VCaP (cell line): ENCODE measurements at regions not wholly inside any gene's neighbourhood (a gene's known extent, or its start where the extent isn't known, plus 50 kb on each side); places are given as distances from the start of the nearest gene placed in this dataset.

Source experiments
- H3K27ac ChIP-seq: fragments of 450-650 bp; 2 replicates; pipeline ENCODE4 v1.5.1; 2017
- TF ChIP-seq, protein P1 (sequence below): fragments of 450-650 bp; conservative IDR thresholded peaks from 2 replicates; pipeline ENCODE4 v1.5.1; 2017; ENCODE audit warnings: mild to moderate bottlenecking, moderate library complexity

GRCh38 chr10:78398382-78398781 lies 364.7 kb downstream of the RPS24 start:
- H3K27ac ChIP-seq, result no peak overlapping the region
- TF ChIP-seq, protein P1, sequence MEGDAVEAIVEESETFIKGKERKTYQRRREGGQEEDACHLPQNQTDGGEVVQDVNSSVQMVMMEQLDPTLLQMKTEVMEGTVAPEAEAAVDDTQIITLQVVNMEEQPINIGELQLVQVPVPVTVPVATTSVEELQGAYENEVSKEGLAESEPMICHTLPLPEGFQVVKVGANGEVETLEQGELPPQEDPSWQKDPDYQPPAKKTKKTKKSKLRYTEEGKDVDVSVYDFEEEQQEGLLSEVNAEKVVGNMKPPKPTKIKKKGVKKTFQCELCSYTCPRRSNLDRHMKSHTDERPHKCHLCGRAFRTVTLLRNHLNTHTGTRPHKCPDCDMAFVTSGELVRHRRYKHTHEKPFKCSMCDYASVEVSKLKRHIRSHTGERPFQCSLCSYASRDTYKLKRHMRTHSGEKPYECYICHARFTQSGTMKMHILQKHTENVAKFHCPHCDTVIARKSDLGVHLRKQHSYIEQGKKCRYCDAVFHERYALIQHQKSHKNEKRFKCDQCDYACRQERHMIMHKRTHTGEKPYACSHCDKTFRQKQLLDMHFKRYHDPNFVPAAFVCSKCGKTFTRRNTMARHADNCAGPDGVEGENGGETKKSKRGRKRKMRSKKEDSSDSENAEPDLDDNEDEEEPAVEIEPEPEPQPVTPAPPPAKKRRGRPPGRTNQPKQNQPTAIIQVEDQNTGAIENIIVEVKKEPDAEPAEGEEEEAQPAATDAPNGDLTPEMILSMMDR, result no peak

DNA sequence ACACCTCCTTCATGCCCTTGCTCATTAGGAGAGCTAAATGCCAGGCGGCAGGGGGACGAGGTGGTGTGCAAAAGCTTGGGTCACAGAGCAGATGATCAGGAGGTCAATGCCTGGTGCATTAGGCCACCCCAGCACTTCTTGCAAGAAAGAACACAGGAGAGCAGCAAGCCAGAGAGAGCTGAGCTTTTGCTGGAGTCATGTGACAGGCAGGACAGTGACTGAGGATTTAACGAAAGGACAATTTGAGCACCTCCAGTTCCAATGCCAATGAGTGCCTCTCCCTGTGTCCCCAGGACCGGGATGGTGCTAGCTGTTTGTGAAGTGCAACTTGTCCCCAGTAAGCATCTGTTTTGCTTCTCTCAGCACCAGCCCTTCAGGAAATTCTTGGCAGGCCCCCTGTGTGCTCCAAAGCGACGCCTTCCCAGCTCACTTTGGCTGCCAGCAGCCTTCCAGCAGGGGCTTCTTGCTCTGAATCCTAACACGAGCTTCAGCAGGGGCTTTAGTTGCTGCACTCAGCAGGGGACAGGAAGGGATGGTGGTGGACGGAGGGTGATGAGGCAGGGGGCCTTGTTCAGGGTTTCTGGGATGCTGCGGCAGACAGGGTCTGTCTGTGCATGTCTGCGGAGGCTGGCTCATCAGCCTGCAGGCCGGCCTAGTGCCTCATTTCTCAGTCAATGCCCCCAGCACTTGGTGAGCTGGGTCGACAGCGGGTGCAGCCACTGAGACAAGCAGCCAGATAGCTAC lies 368.1 kb downstream of the RPS24 start:
- no peak overlapping the region for H3K27ac ChIP-seq
- TF ChIP-seq, protein P1, result no peak

- TF ChIP-seq, protein P1, result no peak
- no peak overlapping the region for H3K27ac ChIP-seq
Measured at GRCh38 chr10:78402591-78402990, 368.9 kb downstream of the RPS24 start.

- TF ChIP-seq, protein P1, result no peak
- no peak overlapping the region for H3K27ac ChIP-seq
Measured at GRCh38 chr10:78403781-78404180, 370.1 kb downstream of the RPS24 start.

- TF ChIP-seq, protein P1, result no peak
- H3K27ac ChIP-seq, result no peak overlapping the region
Measured at GRCh38 chr10:78404296-78404695, 370.6 kb downstream of the RPS24 start.

GRCh38 chr10:78405231-78405630 lies 371.6 kb downstream of the RPS24 start:
- TF ChIP-seq, protein P1, result no peak
- H3K27ac ChIP-seq, result no peak overlapping the region

GRCh38 chr10:78405736-78406135 lies 372.1 kb downstream of the RPS24 start:
- no peak overlapping the region for H3K27ac ChIP-seq

More at GRCh38 chr10:78405736-78406135, 372.1 kb downstream of the RPS24 start:
- TF ChIP-seq, protein P1, result no peak
